ENCODE measurements at regions not wholly inside any gene's neighbourhood (a gene's known extent, or its start where the extent isn't known, plus 50 kb on each side); places are given as distances from the start of the nearest gene placed in this dataset.
A peak's percentile ranks its signal among the peaks of the same experiment; 100 is the strongest.

GRCh38 chr13:31853643-31854326, 114.5 kb downstream of the RXFP2 start:
- FAIRE-seq (no peak), DNase-seq (ENCODE audit: insufficient read length, low spot score) (no peak)

DNA sequence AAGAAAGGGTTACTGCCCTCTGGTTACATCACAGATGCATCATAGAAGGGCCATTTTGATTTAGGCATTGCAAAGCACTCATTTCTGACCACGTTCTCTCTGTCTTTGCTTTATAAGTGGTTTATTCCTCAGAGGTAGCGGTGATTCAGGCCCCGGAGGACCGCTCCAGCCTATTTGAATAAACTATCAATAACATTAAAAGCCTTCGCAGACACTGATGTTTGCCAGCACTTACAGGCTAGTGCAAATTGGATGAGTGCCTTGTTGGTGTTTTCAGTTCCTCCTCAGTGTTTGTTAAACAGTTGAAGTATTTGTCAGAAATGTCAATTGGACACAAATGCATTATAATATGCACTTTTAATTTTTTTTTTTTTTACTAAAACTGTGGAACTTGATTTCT, 120.2 kb downstream of the RXFP2 start:
- DNase-seq (ENCODE audit: insufficient read length, low spot score): no peak

DNA sequence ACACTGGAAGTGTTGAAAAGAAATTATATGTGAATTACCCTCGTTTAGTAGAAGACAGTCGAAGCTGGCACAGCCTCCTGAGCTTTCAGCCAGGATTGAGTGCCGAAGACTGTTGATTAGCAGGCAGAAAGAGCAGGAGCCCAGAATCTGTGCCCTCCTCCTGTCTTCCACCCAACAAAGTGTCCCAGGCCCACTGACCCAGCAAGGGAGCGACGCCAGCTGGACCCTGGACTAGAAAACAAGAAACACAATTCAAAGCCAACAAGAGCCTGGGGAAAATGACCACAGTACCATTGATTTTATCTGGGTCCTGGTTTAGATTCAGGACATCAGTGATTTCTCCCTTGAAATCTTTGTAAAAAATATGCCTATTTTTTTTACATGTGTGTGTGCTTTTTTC, 120.7 kb downstream of the RXFP2 start:
- DNase-seq (ENCODE audit: insufficient read length, low spot score) (no peak), FAIRE-seq (no peak)

More for the DNA sequence above, 120.2 kb downstream of the RXFP2 start:
- FAIRE-seq: peak; percentile 49

- peak; percentile 9 for DNase-seq (ENCODE audit: insufficient read length, low spot score)
- peak; percentile 52 for FAIRE-seq
Observed at GRCh38 chr13:31862828-31863227, 123.5 kb downstream of the RXFP2 start.

- DNase-seq (ENCODE audit: insufficient read length, low spot score) (no peak), FAIRE-seq (peak; percentile 75)
Observed at GRCh38 chr13:31864307-31864706, 125.0 kb downstream of the RXFP2 start.

DNA sequence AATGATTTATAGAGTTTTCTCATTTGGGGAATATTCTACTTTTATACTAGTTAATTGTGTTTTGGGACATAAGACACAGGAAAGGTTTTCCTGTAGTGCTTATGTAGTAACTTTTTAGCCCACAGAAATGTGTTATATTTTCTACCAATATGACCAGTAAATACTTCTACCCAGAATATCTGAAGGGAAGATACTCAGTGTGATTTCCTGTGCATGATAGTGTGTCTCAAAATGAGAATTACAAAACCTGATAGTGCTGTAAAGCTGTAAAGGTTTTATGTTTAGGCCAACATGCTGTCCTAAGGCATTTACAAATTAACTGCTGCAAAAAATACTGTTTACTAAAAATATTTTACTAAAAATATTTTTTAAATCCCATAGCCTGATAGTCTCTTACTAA, 126.8 kb downstream of the RXFP2 start:
- no peak for DNase-seq (ENCODE audit: insufficient read length, low spot score)
- no peak for FAIRE-seq

DNA sequence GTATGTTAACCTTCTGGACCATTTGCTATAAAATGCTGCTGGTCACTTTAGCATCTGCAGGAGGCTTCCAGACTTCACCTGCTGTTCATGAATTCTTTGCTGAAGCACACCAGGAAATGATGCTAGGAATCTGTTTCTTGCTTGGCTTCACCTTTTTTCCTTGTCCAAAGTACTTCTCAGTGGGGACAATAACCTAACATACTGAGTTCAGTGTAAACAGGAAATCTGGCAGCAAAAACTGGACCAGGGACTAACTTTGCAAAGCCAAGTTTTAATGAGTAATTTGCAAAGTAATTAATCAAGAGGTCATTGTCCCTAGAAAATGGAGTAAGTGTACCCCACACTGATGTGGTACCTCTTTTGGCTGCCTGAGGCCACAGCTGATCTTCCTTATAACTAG, 128.4 kb downstream of the RXFP2 start:
- DNase-seq (ENCODE audit: insufficient read length, low spot score) (no peak), FAIRE-seq (no peak)

GRCh38 chr13:31869582-31869981, 130.3 kb downstream of the RXFP2 start:
- DNase-seq (ENCODE audit: insufficient read length, low spot score) (no peak), FAIRE-seq (no peak)

DNA sequence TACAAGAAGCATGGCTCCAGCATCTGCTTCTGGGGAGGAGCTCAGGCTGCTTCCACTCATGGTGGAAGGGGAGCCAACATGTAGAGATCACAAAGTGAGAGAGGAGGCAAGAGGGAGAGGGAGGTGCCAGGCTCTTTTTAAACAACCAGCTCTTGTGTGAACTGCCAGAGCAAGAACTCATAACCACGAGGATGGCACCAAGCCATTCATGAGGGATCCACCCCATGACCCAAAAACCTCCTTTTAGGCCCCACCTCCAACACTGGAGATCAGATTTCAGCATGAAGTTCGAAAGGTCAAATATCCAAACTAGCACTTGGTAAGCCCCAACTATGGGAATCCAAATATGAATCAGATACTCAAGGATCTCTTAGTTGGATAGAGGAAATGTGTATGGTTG, 131.2 kb downstream of the RXFP2 start:
- FAIRE-seq (no peak), DNase-seq (ENCODE audit: insufficient read length, low spot score) (no peak)

DNA sequence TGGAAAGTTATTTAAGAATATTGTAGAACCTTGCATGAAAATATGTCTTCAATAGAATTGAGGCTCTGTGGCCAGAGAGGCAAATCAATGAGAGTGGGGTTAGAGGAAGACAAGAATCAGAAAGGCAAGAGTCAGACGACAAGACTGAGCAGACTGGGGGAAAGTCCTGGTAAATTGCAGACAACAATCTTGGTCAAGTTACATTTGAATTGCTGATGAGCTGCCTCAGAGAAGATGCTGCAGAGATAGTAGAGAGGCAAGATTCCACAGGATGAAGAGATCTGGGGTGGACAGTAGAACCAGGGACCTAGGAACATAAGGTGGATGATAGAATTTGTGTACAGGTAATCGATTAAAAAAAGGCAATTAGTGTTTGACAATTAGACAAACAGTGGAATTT, 133.8 kb downstream of the RXFP2 start:
- no peak for FAIRE-seq
- no peak for DNase-seq (ENCODE audit: insufficient read length, low spot score)

DNA sequence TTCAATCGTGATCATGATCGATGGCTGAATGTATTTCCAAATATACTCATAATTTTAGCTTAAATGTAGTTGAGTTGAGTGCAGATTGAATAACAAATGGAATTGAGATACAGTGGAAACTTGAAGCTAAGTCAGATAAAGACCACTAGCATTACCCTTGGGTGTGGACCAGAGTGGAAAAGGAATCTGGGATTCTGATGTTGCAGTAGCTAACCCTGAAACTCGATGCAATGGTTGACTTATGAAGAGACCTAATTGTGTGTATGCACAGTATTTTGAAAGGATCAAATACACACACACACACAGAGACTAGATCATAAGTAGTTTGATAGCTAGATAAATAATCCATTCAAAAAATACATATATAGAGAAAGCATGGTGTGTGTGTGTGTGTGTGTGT, 135.8 kb downstream of the RXFP2 start:
- FAIRE-seq (no peak), DNase-seq (ENCODE audit: insufficient read length, low spot score) (no peak)

DNA sequence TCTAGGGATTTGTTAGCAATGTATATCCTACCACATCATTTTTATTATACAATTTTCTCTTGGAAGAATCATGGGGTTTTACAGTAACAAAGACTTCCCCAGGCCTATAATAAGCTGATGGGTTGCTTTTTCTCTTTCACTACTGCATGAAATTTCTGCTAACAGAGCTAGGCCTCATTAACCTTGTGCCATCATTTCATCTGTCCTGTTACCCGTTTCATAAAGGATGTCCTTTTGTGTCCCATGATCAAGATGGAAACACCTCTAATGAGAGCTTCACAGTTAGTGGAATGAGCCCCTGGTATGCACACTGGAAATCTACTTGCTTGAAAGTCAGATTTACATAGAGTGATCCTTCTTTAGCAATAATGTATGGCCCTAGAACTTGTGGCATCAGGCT, 138.7 kb downstream of the RXFP2 start:
- DNase-seq (ENCODE audit: insufficient read length, low spot score): no peak
- no peak for FAIRE-seq

DNA sequence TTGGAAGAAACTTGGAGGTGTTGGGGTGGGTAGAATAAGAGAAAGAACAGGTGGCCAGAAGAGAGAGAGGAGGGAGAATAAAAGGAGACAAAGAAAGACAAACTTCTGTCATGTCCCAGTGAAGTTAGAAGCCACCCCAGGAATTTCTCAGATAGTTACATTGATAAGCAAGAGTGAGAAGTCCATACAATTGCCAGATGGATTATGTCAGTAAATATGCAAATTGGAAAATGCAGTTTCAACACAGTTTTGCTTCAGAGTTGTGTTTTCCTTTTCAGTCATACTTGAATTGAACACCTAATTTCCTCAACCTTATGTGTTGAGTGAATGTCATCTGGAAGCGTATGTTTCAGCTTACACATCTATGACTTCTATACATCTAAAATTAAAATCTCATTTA, 139.2 kb downstream of the RXFP2 start:
- FAIRE-seq: peak; percentile 42
- DNase-seq (ENCODE audit: insufficient read length, low spot score): no peak

DNA sequence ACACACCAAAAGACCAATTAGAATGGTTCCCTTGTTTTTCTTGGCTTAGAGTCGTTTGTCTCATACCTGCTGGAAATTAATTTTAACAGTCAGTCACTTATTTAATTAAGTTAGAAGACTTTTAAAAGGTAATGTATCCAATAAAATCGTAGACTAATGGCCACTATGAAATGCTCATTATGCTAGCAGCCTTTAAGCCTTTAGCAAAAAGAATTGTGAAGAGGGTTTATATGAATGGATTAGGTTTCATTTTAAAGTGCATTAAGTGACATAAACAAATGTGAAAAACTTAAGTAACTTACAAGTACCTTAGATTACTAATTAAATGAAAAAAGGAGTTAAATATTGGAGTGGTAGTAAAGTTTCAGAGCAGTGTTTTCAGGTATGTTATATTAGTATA, 139.6 kb downstream of the RXFP2 start:
- DNase-seq (ENCODE audit: insufficient read length, low spot score): no peak
- FAIRE-seq: no peak

GRCh38 chr13:31880851-31881494, 141.6 kb downstream of the RXFP2 start:
- FAIRE-seq (peak; percentile 37), DNase-seq (ENCODE audit: insufficient read length, low spot score) (no peak)

GRCh38 chr13:31881495-31881882, 142.2 kb downstream of the RXFP2 start:
- no peak for FAIRE-seq
- DNase-seq (ENCODE audit: insufficient read length, low spot score): no peak

GRCh38 chr13:31882794-31883193, 143.5 kb downstream of the RXFP2 start:
- DNase-seq (ENCODE audit: insufficient read length, low spot score) (no peak), FAIRE-seq (no peak)

- DNase-seq (ENCODE audit: insufficient read length, low spot score): no peak
- no peak for FAIRE-seq
Observed at GRCh38 chr13:31884556-31884955, 145.2 kb downstream of the RXFP2 start.

DNA sequence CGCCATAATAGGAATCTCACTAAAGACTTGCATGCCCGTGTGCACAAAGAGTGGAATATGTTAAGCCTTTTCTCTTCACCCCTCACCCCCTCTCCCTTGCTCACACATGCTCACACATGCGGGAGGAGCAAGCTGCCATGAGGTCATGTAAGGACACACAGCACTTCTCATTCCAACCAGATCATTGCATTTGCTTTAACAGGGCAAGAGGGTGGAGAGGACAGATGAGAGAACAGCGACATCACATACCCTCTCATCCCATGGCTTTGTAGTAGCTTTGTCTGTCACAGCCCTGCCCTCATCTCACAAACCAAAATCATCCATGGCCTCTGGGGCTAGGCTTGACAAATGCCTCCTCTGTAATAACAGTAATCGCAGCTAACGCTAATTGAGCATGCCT, 145.6 kb upstream of the FRY start:
- no peak for FAIRE-seq
- no peak for DNase-seq (ENCODE audit: insufficient read length, low spot score)

- FAIRE-seq (peak; percentile 26), DNase-seq (ENCODE audit: insufficient read length, low spot score) (no peak)
Observed at GRCh38 chr13:31887286-31887685, 144.3 kb upstream of the FRY start.

DNA sequence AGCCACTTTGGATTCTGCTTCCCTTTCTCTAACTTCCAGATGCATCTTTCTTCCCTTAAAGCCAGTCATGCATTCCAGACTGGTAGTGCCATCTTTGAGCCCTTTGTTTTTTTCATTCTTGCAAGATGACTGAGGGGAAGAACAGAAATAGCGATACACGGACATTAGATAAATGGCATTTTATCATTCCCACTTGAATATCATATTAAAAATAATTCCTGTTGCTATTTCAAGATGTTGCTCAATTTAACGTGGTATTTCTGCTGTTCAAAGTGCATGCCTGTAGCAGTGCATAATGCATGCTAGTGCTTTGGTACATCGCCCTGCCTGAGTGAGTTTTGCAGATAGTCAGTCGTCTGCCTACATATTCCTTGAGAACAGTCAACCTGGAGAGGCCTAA, 140.6 kb upstream of the FRY start:
- FAIRE-seq (no peak), DNase-seq (ENCODE audit: insufficient read length, low spot score) (no peak)

- no peak for DNase-seq (ENCODE audit: insufficient read length, low spot score)
- no peak for FAIRE-seq
Observed at GRCh38 chr13:31891472-31891871, 140.1 kb upstream of the FRY start.

GRCh38 chr13:31894931-31895330, 136.6 kb upstream of the FRY start:
- FAIRE-seq (no peak), DNase-seq (ENCODE audit: insufficient read length, low spot score) (no peak)

Measured in GM19239 (cell line).